Endothelial cell of umbilical vein (primary cell): ENCODE measurements at regions not wholly inside any gene's neighbourhood (a gene's known extent, or its start where the extent isn't known, plus 50 kb on each side); places are given as distances from the start of the nearest gene placed in this dataset.

ENCODE experiments used
- BruUV-seq: library from RNA; stranded (reverse); fragments of 400-500 nt; replicated peaks from 2 replicates; lab custom pipeline; 2021; lab: Mats Ljungman, UMichigan
- CTCF ChIA-PET: fragments of 300-600, 350-600 bp; sonication (Branson Sonifier 250); formaldehyde crosslinking; loops from one replicate; lab custom pipeline; 2021; ENCODE audit warnings: antibody characterized with exemption, inconsistent platforms; lab: Charles Lee
- POLR2A ChIA-PET: fragments of 300-600, 350-600 bp; sonication (Branson Sonifier 250); formaldehyde crosslinking; loops from one replicate; lab custom pipeline; 2021; ENCODE audit warnings: antibody characterized with exemption, inconsistent platforms; lab: Charles Lee
- DNase-seq: peaks from one replicate; pipeline ENCODE4 v3.0.0-alpha.2; 2011; ENCODE audit warnings: low read depth, low spot score
- FAIRE-seq: peaks from 2 replicates; lab custom pipeline; 2011; peaks lifted over from hg19 to GRCh38; lab: Jason Lieb, UNC
- H2AFZ ChIP-seq: 2 replicates; pipeline ENCODE4 v1.6.0; 2012; ENCODE audit warnings: low read depth, low read length, control low read depth, inconsistent platforms
- H3K27ac ChIP-seq: 2 replicates; pipeline ENCODE4 v1.5.1; 2011; ENCODE audit warnings: low read depth, mild to moderate bottlenecking, control low read depth, low read length, moderate library complexity; ENCODE audit not compliant: insufficient read depth
- H3K27me3 ChIP-seq, 2 experiments: 2 replicates each; pipeline versions ENCODE4 v1.6.0 to v1.6.1; 2011; ENCODE audit warnings: low read length in 2 of 2, mixed read lengths in 1 of 2; ENCODE audit not compliant: control insufficient read depth in 2 of 2, insufficient read depth in 2 of 2
- H3K36me3 ChIP-seq, 2 experiments: 2 replicates in 1 of 2; 3 replicates in 1 of 2; pipeline ENCODE4 v1.5.1; 2011; ENCODE audit warnings: low read length in 2 of 2, mild to moderate bottlenecking in 1 of 2, moderate library complexity in 1 of 2; ENCODE audit not compliant: control insufficient read depth in 2 of 2, insufficient read depth in 2 of 2; ENCODE audit errors: extremely low read depth in 1 of 2
- H3K4me1 ChIP-seq: 3 replicates; pipeline ENCODE4 v1.5.1; 2011; ENCODE audit warnings: mild to moderate bottlenecking, low read length; ENCODE audit not compliant: control insufficient read depth, insufficient read depth; ENCODE audit errors: extremely low read depth
- H3K4me2 ChIP-seq: 2 replicates; pipeline ENCODE4 v1.6.1; 2011; ENCODE audit warnings: low read length, control low read depth, mixed read lengths; ENCODE audit not compliant: insufficient read depth
- H3K4me3 ChIP-seq, 3 experiments: fragments of 200-600 bp in 1 of 3; sonication (generic), shearing (Covaris generic) in 1 of 3; replicated peaks in 1 of 3; 2 replicates each; pipeline ENCODE4 v1.5.1; 2011 to 2016; ENCODE audit warnings: control low read depth in 3 of 3, low read length in 3 of 3, mild to moderate bottlenecking in 2 of 3, inconsistent platforms in 1 of 3, low read depth in 1 of 3, moderate library complexity in 1 of 3; ENCODE audit not compliant: insufficient read depth in 1 of 3
- H3K79me2 ChIP-seq: 2 replicates; pipeline ENCODE4 v1.6.0; 2012; ENCODE audit warnings: low read length, inconsistent platforms; ENCODE audit not compliant: control insufficient read depth, insufficient read depth
- H3K9ac ChIP-seq: replicated peaks from 2 replicates; pipeline ENCODE3; 2011; ENCODE audit warnings: low read length, control low read depth; ENCODE audit not compliant: insufficient read depth; ENCODE audit errors: extremely low read depth
- H3K9me1 ChIP-seq: replicated peaks from 3 replicates; pipeline ENCODE4 v1.6.0; 2011; ENCODE audit warnings: mild to moderate bottlenecking, low read length; ENCODE audit not compliant: control insufficient read depth, insufficient read depth; ENCODE audit errors: extremely low read depth
- H3K9me3 ChIP-seq: replicated peaks from 2 replicates; pipeline ENCODE4 v1.5.1; 2012; ENCODE audit warnings: low read length, inconsistent platforms; ENCODE audit not compliant: control insufficient read depth, insufficient read depth
- H4K20me1 ChIP-seq: replicated peaks from 2 replicates; pipeline ENCODE3; 2011; ENCODE audit warnings: mild to moderate bottlenecking, low read length; ENCODE audit not compliant: control insufficient read depth, insufficient read depth; ENCODE audit errors: extremely low read depth
- EZH2 ChIP-seq: IDR thresholded peaks from 2 replicates; pipeline ENCODE4 v1.6.1; 2012; ENCODE audit warnings: borderline replicate concordance, low read depth, mild to moderate bottlenecking, moderate library complexity, low read length, inconsistent platforms; ENCODE audit not compliant: severe bottlenecking
- dilution Hi-C: fragments of 300-500 bp; cut with MboI; formaldehyde crosslinking; loops from one replicate; pipeline ENCODE4 v1.15.0; 2019; ENCODE audit warnings: low sequenced_read_pairs; ENCODE audit not compliant: extremely low pct_ligation_motif_present
- intact Hi-C: fragments of 100-400 bp; cut with micrococcal nuclease; formaldehyde crosslinking; loops from one replicate; pipeline ENCODE4 v1.10.0; 2022
- TF ChIP-seq, protein P1 (sequence below): IDR thresholded peaks from 2 replicates; pipeline ENCODE4 v1.6.1; 2011; ENCODE audit not compliant: insufficient read depth, insufficient read length

DNA sequence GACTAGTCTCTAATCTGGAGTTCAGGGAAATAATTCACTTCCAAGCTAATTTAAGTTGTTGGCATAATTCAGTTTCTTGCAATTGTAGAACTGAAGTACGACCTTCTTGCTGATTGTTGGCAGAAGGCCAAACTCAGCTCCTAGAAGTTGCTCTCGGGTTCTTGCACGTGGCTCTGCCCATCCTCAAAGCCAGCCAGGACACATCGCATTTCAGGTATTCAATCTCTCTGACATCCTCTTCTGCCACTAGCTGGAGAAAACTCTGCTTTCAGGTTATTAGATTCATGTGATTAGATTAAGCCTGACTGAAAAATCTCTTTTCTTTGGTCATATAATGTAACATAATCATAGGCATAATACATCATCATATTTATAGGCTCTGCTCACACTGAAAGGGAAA is 362.0 kb downstream of the ZPLD1 start:
- Histone ChIP-seq H3K9ac (no peak overlapping the region), H3K79me2 (no peaks in the 10 kb centered on the region), H3K9me3 (no peaks in the 10 kb centered on the region), H4K20me1 (no peaks in the 10 kb centered on the region), H3K9me1 (no peaks in the 10 kb centered on the region), H3K4me2 (no peak overlapping the region), H3K4me3 (no peak overlapping the region), H3K27ac (no peak overlapping the region), H3K27me3 (no peaks in the 10 kb centered on the region), H3K36me3 (no peaks in the 10 kb centered on the region), H3K4me1 (no peaks in the 10 kb centered on the region), H2AFZ (no peak overlapping the region)
- DNase-seq (no peak), FAIRE-seq (no peak)
- intact Hi-C loops, result no loop called here
- BruUV-seq, result no TSS peak
- TF ChIP-seq EZH2, result no peak
- dilution Hi-C loops, result no loop called here
- ChIA-PET CTCF (no interaction called here), POLR2A (no interaction called here)

DNA sequence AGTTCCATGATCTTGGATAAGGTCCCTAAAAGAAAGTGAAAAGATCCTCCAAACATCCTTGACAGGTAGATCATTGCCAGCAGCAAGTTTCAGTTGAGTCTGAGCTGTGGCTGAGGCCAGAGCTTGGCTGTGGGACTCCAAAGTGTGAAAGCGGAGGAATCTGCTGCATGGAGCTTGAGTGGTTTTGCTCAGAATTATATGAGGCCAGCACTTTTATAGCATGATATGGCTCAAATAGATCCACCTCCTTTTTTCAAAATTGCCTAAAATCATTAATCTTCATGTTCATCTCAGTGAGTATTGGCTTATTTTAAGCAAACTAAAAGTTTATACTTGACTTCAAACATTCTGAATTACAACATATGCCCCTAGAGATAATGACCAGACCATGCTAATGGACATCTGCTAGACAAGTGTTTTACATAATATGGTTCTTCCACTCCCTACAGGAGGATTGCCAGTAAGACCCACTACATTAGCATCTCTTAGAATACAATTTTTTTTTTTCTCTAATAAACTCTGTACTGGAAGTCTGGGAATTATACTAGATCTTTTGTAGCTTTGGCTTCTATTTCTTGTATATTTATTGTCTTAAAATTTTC is 368.1 kb downstream of the ZPLD1 start:
- Histone ChIP-seq H3K9me1 (no peaks in the 10 kb centered on the region), H3K27ac (no peak overlapping the region), H3K4me3 (no peak overlapping the region), H3K27me3 (no peaks in the 10 kb centered on the region), H3K4me1 (no peaks in the 10 kb centered on the region), H4K20me1 (no peaks in the 10 kb centered on the region), H3K9ac (no peak overlapping the region), H3K9me3 (no peaks in the 10 kb centered on the region), H3K4me2 (no peak overlapping the region), H2AFZ (no peak overlapping the region), H3K79me2 (no peaks in the 10 kb centered on the region), H3K36me3 (no peaks in the 10 kb centered on the region)
- dilution Hi-C loops, result no loop called here
- CTCF ChIA-PET, result no interaction called here
- intact Hi-C loops, result no loop called here
- TF ChIP-seq, protein P1, sequence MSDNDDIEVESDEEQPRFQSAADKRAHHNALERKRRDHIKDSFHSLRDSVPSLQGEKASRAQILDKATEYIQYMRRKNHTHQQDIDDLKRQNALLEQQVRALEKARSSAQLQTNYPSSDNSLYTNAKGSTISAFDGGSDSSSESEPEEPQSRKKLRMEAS, result no peak
- BruUV-seq, result no TSS peak
- POLR2A ChIA-PET, result no interaction called here
- FAIRE-seq (no peak), DNase-seq (no peak)
